ENCODE measurements at regions not wholly inside any gene's neighbourhood (a gene's known extent, or its start where the extent isn't known, plus 50 kb on each side); places are given as distances from the start of the nearest gene placed in this dataset.

DNA sequence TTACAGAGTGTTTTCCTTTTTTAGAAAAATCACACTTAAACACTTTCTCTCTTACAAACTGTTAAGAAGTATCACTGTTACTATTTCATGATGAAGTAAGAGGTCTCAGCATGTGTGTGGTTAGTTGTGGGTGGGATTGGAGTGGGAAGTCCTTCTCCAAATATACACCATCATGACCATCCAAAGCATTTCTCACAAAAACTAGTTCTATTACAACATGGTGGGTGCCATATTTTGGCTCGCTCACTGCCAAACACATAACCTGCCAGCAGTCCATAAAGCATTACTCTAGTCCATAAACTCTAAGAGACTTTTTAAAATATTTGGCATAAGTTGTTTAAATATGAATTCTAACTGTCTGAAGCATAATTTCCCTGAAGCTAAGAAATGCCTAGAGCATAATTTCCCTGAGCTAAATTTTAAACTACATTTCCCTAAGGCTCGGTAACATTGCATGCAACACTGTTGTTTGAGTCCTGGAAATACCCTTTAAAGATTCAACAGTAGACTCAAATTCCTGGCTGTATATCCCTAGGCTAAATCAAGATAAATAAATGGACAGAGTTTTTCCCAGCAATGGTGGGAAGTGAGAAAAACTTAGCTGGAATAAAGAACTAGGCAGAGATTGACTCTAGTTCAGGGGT is 415.0 kb upstream of the INTU start:
- ATAC-seq, result no peak
- intact Hi-C loops (cut with DNase I), result no loop called here

DNA sequence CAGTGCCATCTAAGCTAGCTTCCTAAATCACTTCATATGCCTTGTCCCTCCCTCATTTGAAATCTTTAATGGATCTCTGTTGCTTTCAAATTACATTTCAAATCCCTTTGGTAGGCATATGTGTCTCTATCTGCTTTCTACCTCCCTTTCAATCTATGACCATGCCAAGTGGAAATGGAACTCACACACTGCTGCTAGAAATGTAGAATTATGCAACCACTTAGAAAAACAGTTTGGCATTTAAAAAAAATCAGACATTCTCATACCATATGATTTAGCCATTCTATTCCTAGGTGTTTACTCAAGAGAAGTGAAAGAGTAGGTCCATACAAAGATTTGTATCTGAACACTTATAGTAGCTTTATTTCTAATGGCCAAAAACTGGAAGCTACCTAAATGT is 413.5 kb upstream of the INTU start:
- no peak for ATAC-seq
- intact Hi-C loops (cut with DNase I), result no loop called here
- no peak for DNase-seq (ENCODE audit: low spot score)

More for the DNA sequence above, 415.0 kb upstream of the INTU start:
- no peak for DNase-seq (ENCODE audit: low spot score)

DNA sequence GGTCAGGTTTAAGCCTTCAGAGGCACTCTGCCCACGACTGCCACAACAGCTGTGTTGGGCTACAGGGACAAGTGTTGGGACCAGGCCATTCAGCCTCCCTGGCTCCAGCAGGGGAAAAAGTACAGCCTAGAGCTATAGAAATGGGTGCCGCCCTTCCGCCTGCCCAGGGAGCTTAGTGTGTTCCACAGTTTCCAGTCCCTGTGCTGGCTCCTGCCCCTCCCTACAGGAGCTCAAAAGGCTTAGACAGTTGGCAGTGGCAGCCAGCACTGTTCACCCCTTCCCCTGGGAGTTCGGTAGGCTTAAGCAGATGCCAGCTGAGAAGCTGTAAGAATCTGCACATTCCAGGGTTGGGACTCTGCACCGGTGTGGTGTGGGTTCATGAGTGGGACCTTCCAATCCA is 408.2 kb upstream of the INTU start:
- intact Hi-C loops (cut with DNase I), result no loop called here
- ATAC-seq, result no peak
- DNase-seq (ENCODE audit: low spot score), result no peak

DNA sequence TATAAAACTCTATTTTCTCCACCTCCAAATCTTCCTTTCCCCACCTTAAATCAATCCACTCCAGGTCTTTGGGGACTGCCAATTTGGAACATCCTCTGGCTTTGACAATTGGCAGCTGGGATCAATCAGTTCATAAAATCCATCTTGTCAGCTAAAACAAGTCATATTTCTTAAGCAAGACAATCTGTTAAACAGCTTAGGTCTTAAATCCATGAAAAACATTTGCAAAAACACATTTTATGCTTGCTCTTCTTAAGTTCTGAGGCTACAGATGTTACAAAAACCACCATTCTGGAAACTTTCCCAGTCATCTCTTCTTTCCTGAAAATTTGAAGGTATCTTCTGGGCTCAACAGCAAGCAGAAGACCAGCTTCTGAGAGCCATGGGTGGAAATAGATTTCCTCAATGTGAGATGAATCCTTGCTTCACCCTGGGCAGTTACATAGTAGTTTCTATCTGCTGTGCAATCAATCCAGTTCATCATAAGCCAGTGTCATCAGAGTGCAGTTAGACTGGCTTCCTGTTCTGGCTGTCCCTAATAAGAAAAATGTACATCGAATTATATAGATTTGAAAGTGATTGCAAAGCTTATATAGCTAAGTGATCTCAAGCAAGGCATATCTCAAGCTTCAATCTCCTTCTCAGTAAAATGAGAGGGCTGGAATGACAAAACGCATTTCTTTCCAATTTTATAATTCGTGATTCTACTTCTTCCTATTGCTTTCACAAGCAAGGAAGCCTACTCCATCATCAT is 402.7 kb upstream of the INTU start:
- DNase-seq (ENCODE audit: low spot score) (no peak), ATAC-seq (no peak)
- intact Hi-C loops (cut with DNase I), result no loop called here

DNA sequence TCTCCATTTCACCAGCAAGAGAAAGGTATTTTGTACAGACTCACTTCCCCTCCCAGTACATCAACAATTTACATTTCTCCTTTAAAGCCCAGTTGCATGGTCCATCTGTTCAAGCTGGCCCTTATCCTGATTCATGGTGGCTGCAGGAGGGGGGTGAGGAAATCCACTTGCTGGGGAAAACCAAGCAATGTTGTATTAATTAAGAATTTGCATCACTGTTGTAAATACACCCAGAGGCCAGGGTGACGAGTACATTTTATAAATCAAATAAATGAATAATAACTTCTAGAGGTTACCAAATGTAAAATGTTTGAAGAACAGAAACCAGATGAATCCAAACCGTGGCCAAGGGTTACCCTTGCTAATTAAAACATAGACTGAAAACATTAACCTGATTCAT is 395.9 kb upstream of the INTU start:
- intact Hi-C loops (cut with DNase I), result no loop called here
- ATAC-seq (no peak), DNase-seq (ENCODE audit: low spot score) (no peak)

DNA sequence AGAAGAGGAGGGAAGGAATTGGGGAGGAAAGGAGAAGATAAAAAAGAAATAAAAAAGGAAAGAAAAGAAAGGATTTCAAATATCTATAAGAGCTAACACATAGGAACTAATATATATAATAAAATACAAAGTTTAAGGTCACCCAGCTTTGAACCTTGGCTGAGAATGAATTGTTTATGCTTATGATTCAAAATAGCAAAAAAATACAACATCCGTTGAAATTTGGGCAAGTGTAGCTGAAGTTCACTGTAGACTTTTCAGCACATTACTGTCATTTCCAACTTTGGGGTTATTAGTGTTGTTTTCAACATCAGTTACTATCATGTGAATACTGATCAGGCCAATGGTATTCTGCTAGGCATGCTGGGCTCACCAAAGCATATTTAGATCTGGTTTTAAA is 395.2 kb upstream of the INTU start:
- no peak for ATAC-seq
- intact Hi-C loops (cut with DNase I), result no loop called here
- no peak for DNase-seq (ENCODE audit: low spot score)

DNA sequence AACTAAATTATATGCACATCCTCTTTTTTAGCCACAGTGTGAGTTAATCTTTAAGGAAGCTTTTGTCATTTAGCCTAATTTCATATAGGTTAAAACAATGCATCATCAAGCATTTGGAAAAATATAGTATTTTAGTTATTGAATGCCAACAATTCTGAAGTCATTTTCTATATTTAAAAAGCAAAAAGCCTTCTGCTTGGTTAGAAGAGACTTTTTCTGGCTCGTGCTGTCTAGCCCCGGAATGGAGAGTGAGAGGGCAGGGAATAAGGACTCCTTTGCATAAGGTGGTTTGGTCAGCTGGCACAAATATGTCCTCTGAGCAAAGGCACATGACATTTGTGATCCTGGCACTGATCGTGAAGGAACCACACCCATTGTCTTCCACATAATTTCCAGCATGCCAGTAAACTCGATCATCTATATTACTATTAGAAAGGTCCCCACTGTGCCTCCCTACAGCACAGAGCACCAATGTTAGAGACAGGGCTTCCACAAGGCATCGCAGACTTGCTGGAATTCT is 393.7 kb upstream of the INTU start:
- ATAC-seq (no peak), DNase-seq (ENCODE audit: low spot score) (no peak)
- intact Hi-C loops (cut with DNase I), result no loop called here

DNA sequence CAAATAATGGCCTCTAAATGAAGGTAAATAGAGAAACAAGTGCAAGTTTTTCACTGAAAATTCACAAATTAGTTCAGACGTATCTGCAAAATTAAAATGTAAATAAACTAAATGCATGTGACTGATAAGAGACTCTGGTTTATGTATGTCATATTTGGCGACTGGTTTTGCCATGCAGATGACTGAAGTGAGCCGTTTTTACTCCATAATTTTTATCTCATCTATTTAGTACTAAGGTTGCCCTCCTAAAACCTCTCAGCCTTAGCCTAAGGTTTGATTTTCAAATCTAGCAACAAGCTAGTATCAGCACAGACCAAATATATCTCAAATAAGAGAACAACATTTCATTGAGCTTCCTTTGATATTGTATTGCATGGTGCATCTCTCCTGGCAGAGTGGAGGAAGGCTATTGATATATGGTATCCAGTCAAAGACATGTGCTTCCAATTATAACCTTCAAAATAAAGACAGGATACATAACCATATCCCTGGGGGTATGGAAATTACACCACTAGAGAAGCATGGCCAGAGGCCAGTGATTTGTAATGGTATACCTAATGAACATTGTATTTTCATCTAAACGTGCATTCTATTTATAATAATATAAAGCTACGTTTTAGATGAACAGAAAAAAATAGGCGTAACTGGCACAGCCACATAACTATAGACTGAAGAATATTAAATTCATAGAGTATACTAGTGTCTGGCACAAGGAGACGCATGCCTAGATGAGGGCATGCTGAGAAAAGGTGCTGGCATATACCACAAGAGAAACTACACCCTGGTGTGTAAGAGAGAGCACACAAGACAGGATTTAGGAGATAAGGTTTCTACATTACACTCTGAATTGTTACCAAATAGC is 392.6 kb upstream of the INTU start:
- ATAC-seq, result no peak
- no peak for DNase-seq (ENCODE audit: low spot score)
- intact Hi-C loops (cut with DNase I), result no loop called here

DNA sequence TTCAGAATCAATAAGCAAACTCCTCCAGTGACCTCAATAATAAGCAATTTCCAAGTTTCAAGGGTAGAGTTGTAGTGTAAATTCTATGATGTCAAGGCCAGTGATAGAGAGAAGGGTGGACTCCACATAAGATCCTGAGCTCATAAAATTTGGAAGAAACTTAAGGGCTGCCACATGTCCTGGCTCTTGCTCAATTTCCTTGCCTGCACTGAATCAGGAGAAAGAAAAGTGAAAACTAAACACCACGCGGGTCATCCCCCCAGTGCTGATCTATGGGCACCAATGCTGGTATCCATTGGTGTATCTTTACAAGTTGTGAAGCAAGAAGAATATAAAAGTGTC is 392.0 kb upstream of the INTU start:
- no peak for ATAC-seq
- DNase-seq (ENCODE audit: low spot score), result no peak
- intact Hi-C loops (cut with DNase I), result no loop called here

DNA sequence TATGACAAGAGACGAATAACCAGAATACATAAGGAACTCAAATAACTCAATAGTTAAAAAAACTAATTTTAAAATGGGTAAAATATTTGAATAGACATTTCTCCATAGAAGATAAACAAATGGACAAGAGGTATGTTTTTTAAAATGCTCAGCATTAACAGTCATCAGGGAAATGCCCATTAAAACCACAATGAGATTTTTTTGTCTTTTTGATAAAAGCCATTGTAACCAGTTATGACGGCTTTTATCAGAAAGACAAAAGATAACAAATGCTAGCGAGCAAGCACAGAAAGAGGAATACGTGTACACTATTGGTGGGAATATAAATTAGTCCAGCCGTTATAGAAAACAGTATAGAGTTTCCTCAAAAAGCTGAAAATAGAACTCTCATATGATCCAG is 388.2 kb upstream of the INTU start:
- intact Hi-C loops (cut with DNase I), result no loop called here
- ATAC-seq (no peak), DNase-seq (ENCODE audit: low spot score) (no peak)

DNA sequence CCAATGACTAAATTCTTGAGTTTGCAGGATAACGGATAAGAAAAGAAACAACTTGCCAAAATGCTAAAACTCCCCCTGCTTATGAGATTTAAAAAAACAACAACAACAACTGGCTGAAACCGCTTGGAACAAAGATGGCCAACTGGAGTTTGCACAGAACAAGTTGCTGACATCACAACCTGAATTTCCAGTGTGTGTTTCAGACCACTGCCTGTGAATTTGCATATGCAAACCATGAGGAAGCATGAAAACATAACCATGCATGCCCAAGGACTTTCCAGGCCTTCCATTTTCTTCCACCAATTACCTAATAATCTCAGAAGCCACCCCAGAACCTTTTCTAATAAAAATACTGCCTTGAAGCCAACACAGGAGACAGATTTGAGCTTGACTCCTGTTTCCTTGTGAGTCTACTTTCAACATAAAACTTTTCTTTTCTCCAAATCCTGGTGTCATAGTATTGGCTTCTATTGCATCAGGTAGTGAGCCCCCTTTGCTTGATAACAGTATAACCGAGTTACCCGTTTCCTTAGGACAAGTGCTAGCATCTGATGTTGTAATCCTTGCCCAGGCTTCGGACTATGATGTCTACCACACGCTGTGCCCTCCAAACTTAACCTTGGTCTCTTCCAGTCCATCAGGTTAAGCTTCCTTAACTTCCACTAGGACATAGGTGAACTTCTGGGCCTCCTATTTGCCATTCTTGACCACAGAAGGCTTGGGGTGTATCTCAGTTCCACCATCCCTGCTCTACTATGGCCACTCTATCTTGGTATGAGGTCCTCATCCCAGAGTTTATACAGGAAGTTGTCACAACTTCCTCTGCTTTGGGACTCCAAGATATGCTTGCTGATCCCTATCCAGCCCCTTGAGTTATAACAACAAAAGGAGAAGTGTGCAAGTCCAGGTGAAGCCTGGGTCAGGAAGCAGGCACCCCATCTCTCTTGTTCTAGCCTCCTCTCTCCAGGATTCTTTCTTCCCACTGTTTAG is 385.5 kb upstream of the INTU start:
- ATAC-seq, result no peak
- intact Hi-C loops (cut with DNase I), result no loop called here
- no peak for DNase-seq (ENCODE audit: low spot score)

DNA sequence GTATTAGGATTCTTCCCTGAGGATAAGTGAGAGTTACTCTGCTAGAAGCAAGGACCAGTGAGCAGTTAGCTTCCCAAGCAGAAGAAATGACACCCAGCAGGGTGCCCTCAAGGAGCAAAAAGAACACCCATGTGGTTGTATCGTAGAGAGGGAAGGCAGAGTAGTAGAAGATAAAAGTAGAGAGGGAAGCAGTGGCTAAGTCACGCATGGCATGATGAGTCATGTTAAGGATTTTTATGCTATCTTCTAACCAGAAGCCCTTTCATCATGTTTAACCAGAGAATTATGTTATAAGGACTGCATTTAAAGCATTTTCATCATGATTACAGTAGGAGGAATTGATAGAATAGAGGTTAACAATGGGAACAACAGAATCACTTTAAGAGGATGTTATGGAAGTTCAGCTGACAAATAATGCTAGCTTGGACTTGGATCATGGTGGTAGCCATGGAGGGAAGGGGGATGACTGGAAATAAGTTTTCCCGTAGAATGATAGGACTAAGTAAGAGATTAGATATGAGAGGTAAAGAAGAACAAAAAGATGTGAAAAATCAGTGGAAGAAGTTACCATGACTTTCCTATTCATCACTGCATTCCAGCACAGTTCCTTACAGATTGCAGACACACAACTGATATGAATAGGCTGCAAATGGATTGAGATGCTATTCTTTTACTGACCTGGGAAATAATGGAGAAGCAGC is 383.5 kb upstream of the INTU start:
- intact Hi-C loops (cut with DNase I), result no loop called here
- DNase-seq (ENCODE audit: low spot score) (no peak), ATAC-seq (no peak)

DNA sequence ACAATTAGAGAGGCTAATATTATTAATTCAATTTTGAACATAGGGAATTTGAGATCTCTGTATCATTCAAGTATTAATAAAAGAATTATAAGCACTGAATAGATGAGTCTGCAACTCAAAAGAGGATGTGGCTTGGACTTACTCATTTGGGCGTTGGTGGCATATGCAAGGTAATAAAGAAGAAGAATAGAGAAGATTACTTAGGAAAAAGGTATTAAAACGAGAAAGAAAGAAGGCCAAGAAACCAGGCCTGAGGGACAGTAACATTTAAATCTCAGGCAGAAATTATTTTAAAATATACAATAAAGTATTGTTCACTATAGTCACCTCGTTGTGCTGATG is 383.0 kb upstream of the INTU start:
- intact Hi-C loops (cut with DNase I), result no loop called here
- ATAC-seq, result no peak
- no peak for DNase-seq (ENCODE audit: low spot score)

DNA sequence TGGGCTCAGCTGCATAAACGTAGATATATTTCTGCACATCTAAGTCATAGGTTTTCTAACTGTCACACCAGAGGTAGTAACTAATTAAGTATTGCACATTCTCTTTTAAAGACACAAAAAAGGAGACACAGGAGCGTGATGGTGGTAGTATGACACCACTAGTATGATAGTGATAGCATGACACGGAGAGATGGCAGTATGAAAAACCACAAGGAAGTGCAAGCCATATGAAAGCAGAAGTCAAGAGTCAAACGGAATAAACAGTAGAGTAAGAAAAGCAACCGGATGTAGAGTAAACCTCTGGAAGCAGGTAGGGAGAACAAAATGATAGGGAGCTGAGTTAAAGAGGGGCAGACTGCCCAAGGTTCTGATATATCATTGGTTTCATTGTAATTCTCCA is 382.2 kb upstream of the INTU start:
- intact Hi-C loops (cut with DNase I), result no loop called here
- no peak for ATAC-seq
- no peak for DNase-seq (ENCODE audit: low spot score)

DNA sequence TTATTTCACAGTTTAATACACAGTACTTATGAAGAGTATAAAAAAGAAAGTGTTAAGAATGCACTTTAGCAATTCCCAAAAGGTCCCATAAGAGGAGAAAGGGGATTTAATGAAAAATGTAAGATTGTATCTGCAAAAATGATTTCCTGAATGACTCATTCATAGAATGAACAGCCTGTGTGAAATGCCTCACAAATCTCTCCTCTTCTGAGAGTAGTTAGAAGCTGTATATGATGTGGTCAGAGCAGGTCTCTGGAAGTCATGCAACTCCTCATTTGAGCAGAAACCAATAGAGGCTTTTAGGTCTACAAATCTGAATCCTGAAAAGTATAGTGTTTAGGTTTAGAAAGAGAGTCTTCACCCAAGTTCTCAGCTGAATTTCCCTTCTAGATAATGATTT is 381.3 kb upstream of the INTU start:
- no peak for DNase-seq (ENCODE audit: low spot score)
- ATAC-seq, result no peak
- intact Hi-C loops (cut with DNase I), result no loop called here

DNA sequence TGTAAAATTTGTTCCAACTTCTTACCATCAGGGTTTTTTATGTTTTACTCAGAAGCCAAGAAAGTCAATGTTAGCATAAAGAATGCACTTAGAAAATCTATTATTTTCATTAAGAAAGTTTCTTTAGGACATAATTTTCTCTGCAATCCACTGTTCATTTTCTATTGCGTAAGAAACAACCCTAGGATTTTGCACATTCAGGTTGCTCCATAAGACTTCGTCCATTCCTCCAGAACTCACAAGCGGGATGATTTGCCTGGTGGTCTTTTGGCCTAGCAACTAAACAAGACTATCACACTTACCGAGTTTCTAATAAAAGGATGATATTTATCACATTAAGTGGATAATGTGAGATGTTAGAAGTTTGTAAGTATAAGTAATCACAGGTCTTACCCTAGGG is 376.3 kb upstream of the INTU start:
- ATAC-seq (no peak), DNase-seq (ENCODE audit: low spot score) (no peak)
- intact Hi-C loops (cut with DNase I), result no loop called here

DNA sequence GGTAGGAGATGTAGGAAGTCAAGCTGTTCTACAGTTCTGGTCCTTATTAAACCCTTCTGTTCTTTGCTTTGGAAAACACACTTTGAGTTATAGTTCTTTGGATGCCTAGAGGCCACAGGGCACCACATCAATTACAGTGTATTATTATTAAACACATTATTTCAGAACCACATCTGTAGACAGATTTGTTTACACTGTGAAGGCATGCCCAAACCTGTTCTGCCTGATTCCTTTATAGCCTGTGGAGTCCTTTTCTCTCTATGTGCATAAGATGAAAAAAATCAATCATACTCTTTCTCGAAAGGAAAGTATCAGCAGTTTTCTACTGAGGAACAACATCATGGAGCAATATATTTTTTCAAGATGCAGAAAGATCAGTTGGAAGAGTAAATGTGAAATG is 371.3 kb upstream of the INTU start:
- intact Hi-C loops (cut with DNase I), result no loop called here
- ATAC-seq (no peak), DNase-seq (ENCODE audit: low spot score) (no peak)

DNA sequence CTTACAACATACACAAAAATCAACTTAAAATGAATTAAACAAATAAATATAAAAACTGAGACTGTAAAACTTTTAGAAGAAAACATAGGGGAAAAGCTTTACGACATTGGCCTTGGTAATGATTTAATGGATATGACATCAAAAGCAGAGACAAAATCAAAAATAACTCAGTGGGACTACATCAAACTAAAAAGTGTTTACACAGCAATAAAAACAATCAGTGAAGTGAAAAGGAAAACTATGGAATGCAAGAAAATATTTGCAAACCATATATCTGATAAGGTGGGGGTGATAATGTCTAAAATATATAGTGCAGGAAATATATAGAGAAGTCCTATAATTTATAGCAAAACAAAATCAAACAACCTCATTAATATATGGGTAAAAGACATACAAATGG is 364.4 kb upstream of the INTU start:
- ATAC-seq, result no peak
- no peak for DNase-seq (ENCODE audit: low spot score)
- intact Hi-C loops (cut with DNase I), result no loop called here

All from sciatic nerve (tissue), 2 donors.